ENCODE measurements at regions not wholly inside any gene's neighbourhood (a gene's known extent, or its start where the extent isn't known, plus 50 kb on each side); places are given as distances from the start of the nearest gene placed in this dataset.

DNA sequence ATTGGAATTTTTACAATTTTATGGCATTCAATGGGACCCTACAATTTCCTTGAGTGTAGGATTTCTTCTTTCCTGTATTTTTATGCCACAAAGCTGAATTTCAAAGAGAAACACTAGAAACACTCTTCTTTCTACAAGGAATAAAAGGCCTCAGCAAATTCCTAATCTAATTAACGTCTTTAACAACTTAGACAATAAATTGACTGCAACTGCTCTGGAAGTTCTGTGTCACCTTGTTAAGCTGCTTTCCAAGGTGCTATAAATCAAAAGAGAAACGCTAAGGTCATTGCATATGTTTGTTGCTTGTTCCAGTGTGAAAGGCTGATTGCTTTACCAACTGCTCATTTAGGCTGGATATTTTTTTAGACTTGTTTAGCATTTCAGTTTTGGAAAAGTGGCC lies 182.2 kb downstream of the POLR1F start:
- ATAC-seq (no peak), FAIRE-seq (no peak), DNase-seq (ENCODE audit: low read depth in 1 of 2, low spot score in 1 of 2) (no peak)
- POLR2A ChIA-PET = no interaction called here
- no peak overlapping the region for H3K4me3 ChIP-seq
- H3K4me1 ChIP-seq = no peaks in the 10 kb centered on the region
- CTCF ChIA-PET = no interaction called here
- TF ChIP-seq, protein P1, sequence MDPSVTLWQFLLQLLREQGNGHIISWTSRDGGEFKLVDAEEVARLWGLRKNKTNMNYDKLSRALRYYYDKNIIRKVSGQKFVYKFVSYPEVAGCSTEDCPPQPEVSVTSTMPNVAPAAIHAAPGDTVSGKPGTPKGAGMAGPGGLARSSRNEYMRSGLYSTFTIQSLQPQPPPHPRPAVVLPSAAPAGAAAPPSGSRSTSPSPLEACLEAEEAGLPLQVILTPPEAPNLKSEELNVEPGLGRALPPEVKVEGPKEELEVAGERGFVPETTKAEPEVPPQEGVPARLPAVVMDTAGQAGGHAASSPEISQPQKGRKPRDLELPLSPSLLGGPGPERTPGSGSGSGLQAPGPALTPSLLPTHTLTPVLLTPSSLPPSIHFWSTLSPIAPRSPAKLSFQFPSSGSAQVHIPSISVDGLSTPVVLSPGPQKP (IDR thresholded peaks at IDR 0.05; ENCODE audit: low read depth, low read length) = no peak
- TF ChIP-seq EHF (CRISPR knock-in tag; IDR thresholded peaks at IDR 0.05) (no peak), GATA3 (IDR thresholded peaks at IDR 0.05; ENCODE audit: borderline replicate concordance) (no peak), TP53 (CRISPR knock-in tag; IDR thresholded peaks at IDR 0.05) (no peak), MAZ (IDR thresholded peaks at IDR 0.05; ENCODE audit: borderline replicate concordance, low read depth, low read length) (no peak), CBX8 (IDR thresholded peaks at IDR 0.05) (no peak), RCOR1 (IDR thresholded peaks at IDR 0.05; ENCODE audit: low read depth, low read length) (no peak), NR3C1 (IDR thresholded peaks at IDR 0.05) (no peak)
- TF ChIP-seq, protein P2, sequence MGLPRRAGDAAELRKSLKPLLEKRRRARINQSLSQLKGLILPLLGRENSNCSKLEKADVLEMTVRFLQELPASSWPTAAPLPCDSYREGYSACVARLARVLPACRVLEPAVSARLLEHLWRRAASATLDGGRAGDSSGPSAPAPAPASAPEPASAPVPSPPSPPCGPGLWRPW (IDR thresholded peaks at IDR 0.05) = no peak
- TF ChIP-seq, protein P3, sequence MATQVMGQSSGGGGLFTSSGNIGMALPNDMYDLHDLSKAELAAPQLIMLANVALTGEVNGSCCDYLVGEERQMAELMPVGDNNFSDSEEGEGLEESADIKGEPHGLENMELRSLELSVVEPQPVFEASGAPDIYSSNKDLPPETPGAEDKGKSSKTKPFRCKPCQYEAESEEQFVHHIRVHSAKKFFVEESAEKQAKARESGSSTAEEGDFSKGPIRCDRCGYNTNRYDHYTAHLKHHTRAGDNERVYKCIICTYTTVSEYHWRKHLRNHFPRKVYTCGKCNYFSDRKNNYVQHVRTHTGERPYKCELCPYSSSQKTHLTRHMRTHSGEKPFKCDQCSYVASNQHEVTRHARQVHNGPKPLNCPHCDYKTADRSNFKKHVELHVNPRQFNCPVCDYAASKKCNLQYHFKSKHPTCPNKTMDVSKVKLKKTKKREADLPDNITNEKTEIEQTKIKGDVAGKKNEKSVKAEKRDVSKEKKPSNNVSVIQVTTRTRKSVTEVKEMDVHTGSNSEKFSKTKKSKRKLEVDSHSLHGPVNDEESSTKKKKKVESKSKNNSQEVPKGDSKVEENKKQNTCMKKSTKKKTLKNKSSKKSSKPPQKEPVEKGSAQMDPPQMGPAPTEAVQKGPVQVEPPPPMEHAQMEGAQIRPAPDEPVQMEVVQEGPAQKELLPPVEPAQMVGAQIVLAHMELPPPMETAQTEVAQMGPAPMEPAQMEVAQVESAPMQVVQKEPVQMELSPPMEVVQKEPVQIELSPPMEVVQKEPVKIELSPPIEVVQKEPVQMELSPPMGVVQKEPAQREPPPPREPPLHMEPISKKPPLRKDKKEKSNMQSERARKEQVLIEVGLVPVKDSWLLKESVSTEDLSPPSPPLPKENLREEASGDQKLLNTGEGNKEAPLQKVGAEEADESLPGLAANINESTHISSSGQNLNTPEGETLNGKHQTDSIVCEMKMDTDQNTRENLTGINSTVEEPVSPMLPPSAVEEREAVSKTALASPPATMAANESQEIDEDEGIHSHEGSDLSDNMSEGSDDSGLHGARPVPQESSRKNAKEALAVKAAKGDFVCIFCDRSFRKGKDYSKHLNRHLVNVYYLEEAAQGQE (IDR thresholded peaks at IDR 0.05) = no peak
- no peak overlapping the region for H3K27ac ChIP-seq
- WGBS (ENCODE audit: missing lambda C conversion rate) = 7% methylated on average over 2 of the region's 2 CpGs
- no peaks in the 10 kb centered on the region for H3K9me3 ChIP-seq
- H3K4me2 ChIP-seq = no peak overlapping the region

DNA sequence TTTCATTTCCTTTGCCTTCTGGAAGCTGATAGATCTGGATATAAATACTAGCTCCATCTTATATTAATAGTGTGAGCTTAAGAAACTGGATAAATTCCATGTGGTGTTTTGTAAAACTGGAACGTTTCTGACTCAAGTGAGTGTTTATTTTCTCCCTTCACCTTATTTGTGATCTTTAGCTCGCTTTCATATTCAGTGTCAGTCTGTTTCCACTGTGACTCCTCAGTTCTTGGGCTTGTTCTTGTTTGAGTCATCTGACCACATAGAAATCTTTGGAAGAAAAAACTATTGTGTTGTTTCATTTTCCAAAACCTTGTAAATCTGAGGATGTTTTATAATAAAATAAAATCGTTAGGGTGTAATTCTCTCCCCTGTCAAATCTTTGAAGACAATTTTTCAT lies 186.4 kb downstream of the POLR1F start:
- Histone ChIP-seq H3K4me1 (no peaks in the 10 kb centered on the region), H3K9me3 (no peaks in the 10 kb centered on the region), H3K4me2 (no peak overlapping the region), H3K4me3 (no peak overlapping the region), H3K27ac (no peak overlapping the region)
- ATAC-seq (no peak), FAIRE-seq (no peak), DNase-seq (ENCODE audit: low read depth in 1 of 2, low spot score in 1 of 2) (no peak)
- ChIA-PET CTCF (interaction anchor here (0.6 kb wide), 1 partner anchor 931 kb away, joined by 3 read pairs; no protein-coding TSS in a partner anchor), POLR2A (no interaction called here)
- no peak for TF ChIP-seq ESRRA (IDR thresholded peaks at IDR 0.05; ENCODE audit: borderline replicate concordance, low read length)
- no peak for TF ChIP-seq SREBF2 (IDR thresholded peaks at IDR 0.05)
- no peak for TF ChIP-seq MAZ (IDR thresholded peaks at IDR 0.05; ENCODE audit: borderline replicate concordance, low read depth, low read length)
- no peak for TF ChIP-seq ZC3H11A (IDR thresholded peaks at IDR 0.05)
- TF ChIP-seq ZSCAN20 (CRISPR knock-in tag; IDR thresholded peaks at IDR 0.05) = no peak
- TF ChIP-seq RCOR1 (IDR thresholded peaks at IDR 0.05; ENCODE audit: low read depth, low read length) = no peak
- TF ChIP-seq, protein P2 (IDR thresholded peaks at IDR 0.05) = no peak
- no peak for TF ChIP-seq CBX8 (IDR thresholded peaks at IDR 0.05)
- TF ChIP-seq HOXB13 (CRISPR knock-in tag; IDR thresholded peaks at IDR 0.05; ENCODE audit: low read depth) = no peak
- no peak for TF ChIP-seq FOSL2 (IDR thresholded peaks at IDR 0.05)
- no peak for TF ChIP-seq FOSL2 (CRISPR knock-in tag; IDR thresholded peaks at IDR 0.05)
- TF ChIP-seq CBX2 (IDR thresholded peaks at IDR 0.05; ENCODE audit: borderline replicate concordance, low read depth) = no peak
- TF ChIP-seq RNF2 (IDR thresholded peaks at IDR 0.05; ENCODE audit: borderline replicate concordance, low read depth) = no peak
- TF ChIP-seq, protein P4, sequence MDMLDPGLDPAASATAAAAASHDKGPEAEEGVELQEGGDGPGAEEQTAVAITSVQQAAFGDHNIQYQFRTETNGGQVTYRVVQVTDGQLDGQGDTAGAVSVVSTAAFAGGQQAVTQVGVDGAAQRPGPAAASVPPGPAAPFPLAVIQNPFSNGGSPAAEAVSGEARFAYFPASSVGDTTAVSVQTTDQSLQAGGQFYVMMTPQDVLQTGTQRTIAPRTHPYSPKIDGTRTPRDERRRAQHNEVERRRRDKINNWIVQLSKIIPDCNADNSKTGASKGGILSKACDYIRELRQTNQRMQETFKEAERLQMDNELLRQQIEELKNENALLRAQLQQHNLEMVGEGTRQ (IDR thresholded peaks at IDR 0.05) = no peak
- no peak for TF ChIP-seq HOXA7 (CRISPR knock-in tag; IDR thresholded peaks at IDR 0.05)
- no peak for TF ChIP-seq JUNB (IDR thresholded peaks at IDR 0.05)
- TF ChIP-seq, protein P5, sequence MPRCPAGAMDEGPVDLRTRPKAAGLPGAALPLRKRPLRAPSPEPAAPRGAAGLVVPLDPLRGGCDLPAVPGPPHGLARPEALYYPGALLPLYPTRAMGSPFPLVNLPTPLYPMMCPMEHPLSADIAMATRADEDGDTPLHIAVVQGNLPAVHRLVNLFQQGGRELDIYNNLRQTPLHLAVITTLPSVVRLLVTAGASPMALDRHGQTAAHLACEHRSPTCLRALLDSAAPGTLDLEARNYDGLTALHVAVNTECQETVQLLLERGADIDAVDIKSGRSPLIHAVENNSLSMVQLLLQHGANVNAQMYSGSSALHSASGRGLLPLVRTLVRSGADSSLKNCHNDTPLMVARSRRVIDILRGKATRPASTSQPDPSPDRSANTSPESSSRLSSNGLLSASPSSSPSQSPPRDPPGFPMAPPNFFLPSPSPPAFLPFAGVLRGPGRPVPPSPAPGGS (IDR thresholded peaks at IDR 0.05) = no peak
- 2% methylated on average over 3 of the region's 3 CpGs for WGBS (ENCODE audit: missing lambda C conversion rate)

Measured in A549 (cell line).